ENCODE measurements at regions not wholly inside any gene's neighbourhood (a gene's known extent, or its start where the extent isn't known, plus 50 kb on each side); places are given as distances from the start of the nearest gene placed in this dataset.

DNA sequence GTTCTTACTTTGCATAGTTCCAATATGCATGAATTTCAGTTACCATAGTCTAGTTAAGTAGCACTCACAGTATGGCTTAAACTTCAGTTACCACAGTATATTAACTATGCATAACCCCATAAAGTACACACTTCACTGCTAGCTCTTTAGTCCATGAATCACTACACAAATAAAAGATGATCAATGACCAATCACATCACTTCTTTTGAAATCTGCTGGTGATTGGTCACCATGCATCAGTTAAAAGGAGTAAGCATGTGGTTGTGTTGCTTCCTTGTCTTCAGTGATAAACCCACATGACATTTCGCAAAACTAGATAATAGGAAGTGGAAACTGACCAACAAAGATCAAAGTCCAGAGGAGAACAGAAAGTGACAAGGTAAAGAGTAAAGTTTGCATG lies 79.0 kb downstream of the TAF11L14 start:
- WGBS (ENCODE audit: insufficient coverage): 100% methylated on average over 1 of the region's 1 CpG
- no peaks in the 10 kb centered on the region for H3K36me3 Mint-ChIP-seq
- POLR2A ChIA-PET: no interaction called here
- Histone ChIP-seq H3K9me3 (no peaks in the 10 kb centered on the region), H3K4me1 (ENCODE audit: control insufficient read depth in 1 of 2, extremely low read depth in 1 of 2, insufficient read depth in 2 of 2, low read length in 2 of 2) (no peaks in the 10 kb centered on the region), H3K27me3 (replicated peaks in 1 of 2; ENCODE audit: control insufficient read depth in 2 of 2, extremely low read depth in 1 of 2, insufficient read depth in 2 of 2, low read length in 1 of 2) (no peaks in the 10 kb centered on the region), H3K27ac (ENCODE audit: low read length) (no peak overlapping the region), H3K4me3 (ENCODE audit: control insufficient read depth in 1 of 2, extremely low read depth in 1 of 2, low read length in 1 of 2) (no peak overlapping the region), H3K36me3 (ENCODE audit: control insufficient read depth in 2 of 2, extremely low read depth in 1 of 2, insufficient read depth in 1 of 2, low read length in 1 of 2) (no peaks in the 10 kb centered on the region)
- peaks cover 13 to 16% (median 15%) of the 10 kb centered on the region in 3 donors for H3K9me3 Mint-ChIP-seq
- no peak for DNase-seq
- H3K4me1 Mint-ChIP-seq: no peaks in the 10 kb centered on the region
- H3K4me3 Mint-ChIP-seq: no peak overlapping the region
- ATAC-seq (replicated peaks in 1 of 4): no peak
- no peak overlapping the region for H3K27ac Mint-ChIP-seq
- CTCF ChIA-PET: no interaction called here
- H3K27me3 Mint-ChIP-seq: no peaks in the 10 kb centered on the region

DNA sequence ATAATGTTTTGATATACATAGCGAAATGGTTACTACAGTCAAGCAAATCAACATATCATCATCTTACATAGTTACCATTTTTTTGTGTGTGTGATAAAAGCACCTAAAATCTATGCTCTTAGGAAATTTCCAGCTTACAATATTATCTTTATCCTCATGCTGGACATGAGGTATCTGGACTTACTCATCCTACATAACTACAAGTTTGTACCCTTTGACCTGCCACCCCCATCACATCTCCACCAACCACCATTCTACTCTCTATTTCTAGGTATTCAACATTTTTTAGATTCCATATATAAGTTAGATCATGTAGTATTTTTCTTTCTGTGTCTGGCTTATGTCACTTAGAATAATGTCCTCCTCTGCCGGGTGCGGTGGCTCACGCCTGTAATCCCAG lies 79.9 kb downstream of the TAF11L14 start:
- Histone ChIP-seq H3K4me3 (ENCODE audit: control insufficient read depth in 1 of 2, extremely low read depth in 1 of 2, low read length in 1 of 2) (no peak overlapping the region), H3K36me3 (ENCODE audit: control insufficient read depth in 2 of 2, extremely low read depth in 1 of 2, insufficient read depth in 1 of 2, low read length in 1 of 2) (no peaks in the 10 kb centered on the region), H3K27me3 (replicated peaks in 1 of 2; ENCODE audit: control insufficient read depth in 2 of 2, extremely low read depth in 1 of 2, insufficient read depth in 2 of 2, low read length in 1 of 2) (no peaks in the 10 kb centered on the region), H3K4me1 (ENCODE audit: control insufficient read depth in 1 of 2, extremely low read depth in 1 of 2, insufficient read depth in 2 of 2, low read length in 2 of 2) (no peaks in the 10 kb centered on the region), H3K9me3 (no peaks in the 10 kb centered on the region), H3K27ac (ENCODE audit: low read length) (no peak overlapping the region)
- no peaks in the 10 kb centered on the region for H3K27me3 Mint-ChIP-seq
- no peaks in the 10 kb centered on the region for H3K36me3 Mint-ChIP-seq
- no peak overlapping the region for H3K27ac Mint-ChIP-seq
- H3K4me3 Mint-ChIP-seq: no peak overlapping the region
- ChIA-PET CTCF (no interaction called here), POLR2A (no interaction called here)
- H3K4me1 Mint-ChIP-seq: no peaks in the 10 kb centered on the region
- H3K9me3 Mint-ChIP-seq: peaks cover 14 to 18% (median 15%) of the 10 kb centered on the region in 3 donors
- ATAC-seq (replicated peaks in 1 of 4) (no peak), DNase-seq (no peak)
- WGBS (ENCODE audit: insufficient coverage): no CpG with 5 or more reads among the region's 4 CpGs

DNA sequence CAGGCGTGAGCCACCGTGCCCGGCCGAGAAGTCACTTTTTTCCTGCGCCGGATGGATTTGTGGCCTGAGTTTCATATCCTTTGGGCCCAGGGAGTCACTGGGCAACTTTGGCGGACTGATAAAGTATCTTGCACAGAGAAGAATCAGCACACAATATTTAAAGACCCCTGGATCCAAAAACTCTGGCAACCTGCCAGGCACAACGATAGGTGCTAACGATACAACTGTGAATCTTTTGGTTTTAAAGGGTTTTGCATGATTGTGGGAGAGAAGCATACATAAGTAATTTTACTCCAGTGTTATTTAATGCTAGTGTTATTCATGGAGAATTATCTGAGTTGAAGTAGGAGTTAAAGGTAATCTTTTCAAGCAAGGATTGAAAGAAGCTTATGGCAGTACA lies 85.3 kb downstream of the TAF11L14 start:
- H3K27ac Mint-ChIP-seq: no peak overlapping the region
- Histone ChIP-seq H3K27ac (ENCODE audit: low read length) (no peak overlapping the region), H3K4me1 (ENCODE audit: control insufficient read depth in 1 of 2, extremely low read depth in 1 of 2, insufficient read depth in 2 of 2, low read length in 2 of 2) (no peaks in the 10 kb centered on the region), H3K27me3 (replicated peaks in 1 of 2; ENCODE audit: control insufficient read depth in 2 of 2, extremely low read depth in 1 of 2, insufficient read depth in 2 of 2, low read length in 1 of 2) (no peaks in the 10 kb centered on the region), H3K36me3 (ENCODE audit: control insufficient read depth in 2 of 2, extremely low read depth in 1 of 2, insufficient read depth in 1 of 2, low read length in 1 of 2) (no peaks in the 10 kb centered on the region), H3K4me3 (ENCODE audit: control insufficient read depth in 1 of 2, extremely low read depth in 1 of 2, low read length in 1 of 2) (no peak overlapping the region), H3K9me3 (no peaks in the 10 kb centered on the region)
- ATAC-seq (replicated peaks in 1 of 4) (no peak), DNase-seq (no peak)
- ChIA-PET POLR2A (no interaction called here), CTCF (no interaction called here)
- no peaks in the 10 kb centered on the region for H3K27me3 Mint-ChIP-seq
- peaks cover 5 to 19% (median 19%) of the 10 kb centered on the region in 3 donors for H3K9me3 Mint-ChIP-seq
- H3K36me3 Mint-ChIP-seq: no peaks in the 10 kb centered on the region
- no peak overlapping the region for H3K4me3 Mint-ChIP-seq
- WGBS (ENCODE audit: insufficient coverage): 89% methylated on average over 7 of the region's 9 CpGs
- no peaks in the 10 kb centered on the region for H3K4me1 Mint-ChIP-seq

DNA sequence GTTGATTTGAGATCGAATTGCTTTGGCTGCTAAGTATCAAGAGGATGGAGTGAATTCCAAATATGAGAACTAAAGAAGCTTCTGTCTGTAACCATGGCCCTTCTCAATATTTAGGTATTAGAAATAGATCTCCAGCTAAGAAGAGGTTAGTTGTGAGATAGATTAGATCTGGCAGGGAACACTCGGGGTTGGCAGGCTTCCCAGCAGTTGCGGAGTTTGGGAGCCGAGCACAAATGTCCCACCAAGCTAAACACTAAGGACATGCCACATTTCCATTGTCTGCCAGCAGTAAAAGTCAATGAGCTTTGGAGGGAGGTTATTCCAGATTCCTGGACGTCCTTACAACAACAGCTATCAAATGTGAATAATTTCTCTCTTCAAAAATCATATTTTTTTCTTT lies 85.8 kb downstream of the TAF11L14 start:
- no peaks in the 10 kb centered on the region for H3K27me3 Mint-ChIP-seq
- no peaks in the 10 kb centered on the region for H3K27me3 ChIP-seq (replicated peaks in 1 of 2; ENCODE audit: control insufficient read depth in 2 of 2, extremely low read depth in 1 of 2, insufficient read depth in 2 of 2, low read length in 1 of 2)
- H3K9me3 Mint-ChIP-seq: peaks cover 5 to 19% (median 19%) of the 10 kb centered on the region in 3 donors
- ATAC-seq (replicated peaks in 1 of 4) (no peak), DNase-seq (no peak)
- ChIA-PET CTCF (no interaction called here), POLR2A (no interaction called here)
- no peaks in the 10 kb centered on the region for H3K4me1 Mint-ChIP-seq
- no peak overlapping the region for H3K27ac Mint-ChIP-seq
- no peaks in the 10 kb centered on the region for H3K36me3 ChIP-seq (ENCODE audit: control insufficient read depth in 2 of 2, extremely low read depth in 1 of 2, insufficient read depth in 1 of 2, low read length in 1 of 2)
- no CpG with 5 or more reads among the region's 5 CpGs for WGBS (ENCODE audit: insufficient coverage)
- H3K27ac ChIP-seq (ENCODE audit: low read length): no peak overlapping the region
- H3K4me3 Mint-ChIP-seq: no peak overlapping the region
- no peaks in the 10 kb centered on the region for H3K4me1 ChIP-seq (ENCODE audit: control insufficient read depth in 1 of 2, extremely low read depth in 1 of 2, insufficient read depth in 2 of 2, low read length in 2 of 2)
- no peak overlapping the region for H3K4me3 ChIP-seq (ENCODE audit: control insufficient read depth in 1 of 2, extremely low read depth in 1 of 2, low read length in 1 of 2)
- no peaks in the 10 kb centered on the region for H3K36me3 Mint-ChIP-seq
- no peaks in the 10 kb centered on the region for H3K9me3 ChIP-seq

DNA sequence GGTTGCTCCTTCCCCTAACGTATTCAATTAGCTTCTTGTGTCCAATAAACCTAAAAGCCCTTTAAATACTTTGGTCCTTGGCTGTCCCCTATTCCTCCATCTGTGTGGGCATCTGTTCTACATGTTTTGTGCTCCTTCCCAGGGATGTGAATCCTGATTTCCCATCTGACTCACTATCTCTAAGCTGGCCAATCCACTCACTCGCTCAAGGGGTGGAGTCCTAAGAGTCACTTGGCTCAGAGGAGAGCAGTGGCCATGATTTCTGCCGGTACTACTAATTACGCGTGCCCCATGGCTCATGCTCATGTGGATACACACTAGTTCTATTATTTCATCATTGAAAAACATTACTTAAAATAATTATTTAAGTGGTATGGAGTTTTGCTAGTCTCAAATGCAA lies 89.6 kb downstream of the TAF11L14 start:
- H3K27me3 ChIP-seq (replicated peaks in 1 of 2; ENCODE audit: control insufficient read depth in 2 of 2, extremely low read depth in 1 of 2, insufficient read depth in 2 of 2, low read length in 1 of 2): no peaks in the 10 kb centered on the region
- 44% methylated on average over 1 of the region's 5 CpGs for WGBS (ENCODE audit: insufficient coverage)

DNA sequence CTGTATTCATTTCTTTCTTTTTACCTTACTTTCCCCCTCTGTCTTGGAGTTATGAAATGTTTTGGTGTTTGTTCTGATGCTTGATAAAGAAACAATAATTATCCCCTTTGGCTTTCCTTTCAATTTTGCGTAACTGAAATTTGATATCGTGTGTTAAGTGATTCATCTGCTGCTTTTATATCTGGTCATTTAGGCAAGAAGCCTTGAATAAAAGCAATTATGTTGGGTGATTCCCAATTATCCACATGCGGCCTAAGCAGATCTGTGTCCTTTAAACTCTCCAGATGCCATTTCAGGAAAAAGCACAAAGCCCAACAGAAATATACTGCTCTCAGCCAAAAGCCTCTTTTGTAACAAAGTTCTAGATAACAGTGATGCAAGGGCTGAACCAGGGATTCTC lies 92.8 kb downstream of the TAF11L14 start:
- Mint-ChIP-seq H3K27ac (no peak overlapping the region), H3K36me3 (no peaks in the 10 kb centered on the region), H3K4me1 (no peaks in the 10 kb centered on the region), H3K4me3 (no peak overlapping the region), H3K9me3 (peaks cover 4 to 8% (median 8%) of the 10 kb centered on the region in 3 donors), H3K27me3 (no peaks in the 10 kb centered on the region)
- WGBS (ENCODE audit: insufficient coverage): 100% methylated on average over 1 of the region's 3 CpGs
- ChIA-PET POLR2A (no interaction called here), CTCF (no interaction called here)
- no peaks in the 10 kb centered on the region for H3K36me3 ChIP-seq (ENCODE audit: control insufficient read depth in 2 of 2, extremely low read depth in 1 of 2, insufficient read depth in 1 of 2, low read length in 1 of 2)
- H3K27me3 ChIP-seq (replicated peaks in 1 of 2; ENCODE audit: control insufficient read depth in 2 of 2, extremely low read depth in 1 of 2, insufficient read depth in 2 of 2, low read length in 1 of 2): no peaks in the 10 kb centered on the region
- no peak overlapping the region for H3K4me3 ChIP-seq (ENCODE audit: control insufficient read depth in 1 of 2, extremely low read depth in 1 of 2, low read length in 1 of 2)
- no peak for ATAC-seq (replicated peaks in 1 of 4)
- H3K27ac ChIP-seq (ENCODE audit: low read length): no peak overlapping the region
- no peaks in the 10 kb centered on the region for H3K9me3 ChIP-seq
- DNase-seq: no peak
- no peaks in the 10 kb centered on the region for H3K4me1 ChIP-seq (ENCODE audit: control insufficient read depth in 1 of 2, extremely low read depth in 1 of 2, insufficient read depth in 2 of 2, low read length in 2 of 2)

More for the DNA sequence above, 89.6 kb downstream of the TAF11L14 start:
- Mint-ChIP-seq H3K27ac (no peak overlapping the region), H3K4me3 (no peak overlapping the region), H3K4me1 (no peaks in the 10 kb centered on the region), H3K27me3 (no peaks in the 10 kb centered on the region), H3K9me3 (peaks cover 0 to 22% (median 7%) of the 10 kb centered on the region in 3 donors), H3K36me3 (no peaks in the 10 kb centered on the region)
- no peak for DNase-seq
- POLR2A ChIA-PET: no interaction called here
- Histone ChIP-seq H3K36me3 (ENCODE audit: control insufficient read depth in 2 of 2, extremely low read depth in 1 of 2, insufficient read depth in 1 of 2, low read length in 1 of 2) (no peaks in the 10 kb centered on the region), H3K9me3 (no peaks in the 10 kb centered on the region), H3K4me1 (ENCODE audit: control insufficient read depth in 1 of 2, extremely low read depth in 1 of 2, insufficient read depth in 2 of 2, low read length in 2 of 2) (no peaks in the 10 kb centered on the region), H3K4me3 (ENCODE audit: control insufficient read depth in 1 of 2, extremely low read depth in 1 of 2, low read length in 1 of 2) (no peak overlapping the region), H3K27ac (ENCODE audit: low read length) (no peak overlapping the region)
- ATAC-seq (replicated peaks in 1 of 4): no peak
- CTCF ChIA-PET: no interaction called here

DNA sequence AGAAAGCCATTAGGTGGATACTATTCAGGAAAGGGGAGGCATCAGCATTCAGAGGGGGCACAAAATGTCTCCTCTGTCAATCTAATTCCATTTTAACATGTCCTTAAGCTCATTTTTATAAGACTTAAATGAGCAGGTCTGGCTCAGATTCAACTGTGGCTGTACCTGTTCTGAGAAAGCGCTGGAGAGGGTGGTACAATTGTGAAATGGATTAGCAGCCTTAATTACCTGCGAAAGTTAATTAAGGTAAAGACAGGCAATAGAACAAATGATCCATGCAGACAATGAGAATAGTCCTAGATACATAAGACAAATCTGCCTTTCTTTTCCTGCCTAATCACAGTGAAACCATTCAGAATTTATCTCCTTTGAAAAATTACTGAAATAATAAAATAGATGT lies 96.2 kb downstream of the TAF11L14 start:
- H3K36me3 Mint-ChIP-seq: no peaks in the 10 kb centered on the region
- H3K4me1 ChIP-seq (ENCODE audit: control insufficient read depth in 1 of 2, extremely low read depth in 1 of 2, insufficient read depth in 2 of 2, low read length in 2 of 2): no peaks in the 10 kb centered on the region
- no peak overlapping the region for H3K4me3 ChIP-seq (ENCODE audit: control insufficient read depth in 1 of 2, extremely low read depth in 1 of 2, low read length in 1 of 2)
- no CpG with 5 or more reads among the region's 2 CpGs for WGBS (ENCODE audit: insufficient coverage)
- H3K9me3 ChIP-seq: no peaks in the 10 kb centered on the region
- CTCF ChIA-PET: no interaction called here
- no peaks in the 10 kb centered on the region for H3K36me3 ChIP-seq (ENCODE audit: control insufficient read depth in 2 of 2, extremely low read depth in 1 of 2, insufficient read depth in 1 of 2, low read length in 1 of 2)
- H3K27ac ChIP-seq (ENCODE audit: low read length): no peak overlapping the region
- H3K4me3 Mint-ChIP-seq: no peak overlapping the region
- H3K9me3 Mint-ChIP-seq: peaks cover 4 to 8% (median 8%) of the 10 kb centered on the region in 3 donors
- H3K27me3 ChIP-seq (replicated peaks in 1 of 2; ENCODE audit: control insufficient read depth in 2 of 2, extremely low read depth in 1 of 2, insufficient read depth in 2 of 2, low read length in 1 of 2): no peaks in the 10 kb centered on the region
- DNase-seq: no peak
- POLR2A ChIA-PET: no interaction called here
- ATAC-seq (replicated peaks in 1 of 4): no peak
- H3K4me1 Mint-ChIP-seq: no peaks in the 10 kb centered on the region
- no peaks in the 10 kb centered on the region for H3K27me3 Mint-ChIP-seq
- no peak overlapping the region for H3K27ac Mint-ChIP-seq

All from T-cell (primary cell).